K562 (cell line): ENCODE measurements at regions not wholly inside any gene's neighbourhood (a gene's known extent, or its start where the extent isn't known, plus 50 kb on each side); places are given as distances from the start of the nearest gene placed in this dataset.

Experiments
- EZH2 ChIP-seq: IDR thresholded peaks from 2 replicates; pipeline ENCODE4 v1.6.1; 2012; ENCODE audit warnings: low read depth, mild to moderate bottlenecking, inconsistent platforms, low read length, borderline replicate concordance
- MAZ ChIP-seq, 2 experiments: fragments of 450-650 bp in 1 of 2; sonication (generic) in 1 of 2; formaldehyde crosslinking; IDR thresholded peaks in 1 of 2; conservative IDR thresholded peaks in 1 of 2; 2 replicates each; pipeline versions ENCODE4 v1.4.0 to v1.5.0; 2020; ENCODE audit warnings: mild to moderate bottlenecking in 1 of 2, missing genetic modification reagents in 1 of 2
- MCM7 ChIP-seq, 2 experiments: fragments of 450-650 bp; IDR thresholded peaks; 2 replicates each; pipeline ENCODE4 v1.6.1; 2016 to 2018
- POLR2A ChIP-seq: fragments of 450-650 bp; conservative IDR thresholded peaks from 2 replicates; pipeline ENCODE4 v1.6.1; 2016
- PRPF4 ChIP-seq: fragments of 200-400 bp; formaldehyde crosslinking; IDR thresholded peaks from one replicate; pipeline ENCODE4 v1.6.1; 2017; ENCODE audit warnings: low read length, low read depth, mild to moderate bottlenecking; ENCODE audit not compliant: insufficient read depth, poor library complexity, severe bottlenecking
- STAT6 ChIP-seq: sonication (generic); formaldehyde crosslinking; IDR thresholded peaks from 2 replicates; pipeline ENCODE4 v1.8.1; 2023; ENCODE audit warnings: mild to moderate bottlenecking, missing genetic modification reagents
- TBL1XR1 ChIP-seq, 2 experiments: IDR thresholded peaks; 2 replicates each; pipeline ENCODE4 v1.6.1; 2012; ENCODE audit warnings: improper control_type of control experiment in 2 of 2, low read length in 2 of 2, mild to moderate bottlenecking in 1 of 2
- TCF7 ChIP-seq: sonication (generic); IDR thresholded peaks from 2 replicates; pipeline ENCODE4 v1.6.1; 2016; ENCODE audit warnings: antibody characterized with exemption, borderline replicate concordance
- USF2 ChIP-seq: sonication (generic); formaldehyde crosslinking; IDR thresholded peaks from 2 replicates; pipeline ENCODE4 v1.5.0; 2020; ENCODE audit warnings: missing genetic modification reagents
- ZNF431 ChIP-seq: sonication (generic); formaldehyde crosslinking; IDR thresholded peaks from 2 replicates; pipeline ENCODE4 v1.8.0; 2022; ENCODE audit warnings: mild to moderate bottlenecking, missing genetic modification reagents
- ZZZ3 ChIP-seq: fragments of 450-650 bp; IDR thresholded peaks from 2 replicates; pipeline ENCODE4 v1.6.1; 2016; ENCODE audit warnings: antibody characterized with exemption, mild to moderate bottlenecking, moderate library complexity
- TF ChIP-seq, protein P1 (sequence below), 3 experiments: IDR thresholded peaks in 2 of 3; conservative IDR thresholded peaks in 1 of 3; 2 replicates each; pipeline ENCODE4 v1.5.1; 2011 to 2012; ENCODE audit warnings: low read length in 3 of 3, mild to moderate bottlenecking in 3 of 3, control low read depth in 2 of 3, improper control_type of control experiment in 1 of 3, inconsistent platforms in 1 of 3, low read depth in 1 of 3, mixed read lengths in 1 of 3, moderate library complexity in 1 of 3; ENCODE audit not compliant: insufficient read depth in 2 of 3
- TF ChIP-seq, protein P2 (sequence below): fragments of 450-650 bp; conservative IDR thresholded peaks from 2 replicates; pipeline ENCODE4 v1.6.1; 2016; ENCODE audit warnings: missing genetic modification characterization, low read depth, mild to moderate bottlenecking, control low read depth, missing compliant biosample characterization

GRCh38 chr10:25842146-25842545 is 91.9 kb upstream of the MYO3A start:
- no peak for TF ChIP-seq STAT6
- TF ChIP-seq PRPF4: no peak
- TF ChIP-seq, protein P1, sequence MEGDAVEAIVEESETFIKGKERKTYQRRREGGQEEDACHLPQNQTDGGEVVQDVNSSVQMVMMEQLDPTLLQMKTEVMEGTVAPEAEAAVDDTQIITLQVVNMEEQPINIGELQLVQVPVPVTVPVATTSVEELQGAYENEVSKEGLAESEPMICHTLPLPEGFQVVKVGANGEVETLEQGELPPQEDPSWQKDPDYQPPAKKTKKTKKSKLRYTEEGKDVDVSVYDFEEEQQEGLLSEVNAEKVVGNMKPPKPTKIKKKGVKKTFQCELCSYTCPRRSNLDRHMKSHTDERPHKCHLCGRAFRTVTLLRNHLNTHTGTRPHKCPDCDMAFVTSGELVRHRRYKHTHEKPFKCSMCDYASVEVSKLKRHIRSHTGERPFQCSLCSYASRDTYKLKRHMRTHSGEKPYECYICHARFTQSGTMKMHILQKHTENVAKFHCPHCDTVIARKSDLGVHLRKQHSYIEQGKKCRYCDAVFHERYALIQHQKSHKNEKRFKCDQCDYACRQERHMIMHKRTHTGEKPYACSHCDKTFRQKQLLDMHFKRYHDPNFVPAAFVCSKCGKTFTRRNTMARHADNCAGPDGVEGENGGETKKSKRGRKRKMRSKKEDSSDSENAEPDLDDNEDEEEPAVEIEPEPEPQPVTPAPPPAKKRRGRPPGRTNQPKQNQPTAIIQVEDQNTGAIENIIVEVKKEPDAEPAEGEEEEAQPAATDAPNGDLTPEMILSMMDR (IDR thresholded peaks at IDR 0.05 in 2 of 3, conservative IDR thresholded peaks at IDR 0.05 in 1 of 3; ENCODE audit: insufficient read depth in 2 of 3, low read depth in 1 of 3, low read length in 3 of 3): no peak
- TF ChIP-seq TBL1XR1 (IDR thresholded peaks at IDR 0.05; ENCODE audit: low read length in 2 of 2): no peak
- TF ChIP-seq MAZ (CRISPR knock-in tag; conservative IDR thresholded peaks at IDR 0.05 in 1 of 2, IDR thresholded peaks at IDR 0.05 in 1 of 2): no peak
- TF ChIP-seq EZH2: no peak
- TF ChIP-seq ZZZ3: no peak
- TF ChIP-seq TCF7: no peak
- no peak for TF ChIP-seq POLR2A
- no peak for TF ChIP-seq USF2 (CRISPR knock-in tag)
- TF ChIP-seq, protein P2, sequence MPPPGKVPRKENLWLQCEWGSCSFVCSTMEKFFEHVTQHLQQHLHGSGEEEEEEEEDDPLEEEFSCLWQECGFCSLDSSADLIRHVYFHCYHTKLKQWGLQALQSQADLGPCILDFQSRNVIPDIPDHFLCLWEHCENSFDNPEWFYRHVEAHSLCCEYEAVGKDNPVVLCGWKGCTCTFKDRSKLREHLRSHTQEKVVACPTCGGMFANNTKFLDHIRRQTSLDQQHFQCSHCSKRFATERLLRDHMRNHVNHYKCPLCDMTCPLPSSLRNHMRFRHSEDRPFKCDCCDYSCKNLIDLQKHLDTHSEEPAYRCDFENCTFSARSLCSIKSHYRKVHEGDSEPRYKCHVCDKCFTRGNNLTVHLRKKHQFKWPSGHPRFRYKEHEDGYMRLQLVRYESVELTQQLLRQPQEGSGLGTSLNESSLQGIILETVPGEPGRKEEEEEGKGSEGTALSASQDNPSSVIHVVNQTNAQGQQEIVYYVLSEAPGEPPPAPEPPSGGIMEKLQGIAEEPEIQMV (tag): no peak
- no peak for TF ChIP-seq MCM7 (IDR thresholded peaks at IDR 0.05)
- TF ChIP-seq ZNF431 (CRISPR knock-in tag): no peak
